ENCODE measurements at regions not wholly inside any gene's neighbourhood (a gene's known extent, or its start where the extent isn't known, plus 50 kb on each side); places are given as distances from the start of the nearest gene placed in this dataset.

DNA sequence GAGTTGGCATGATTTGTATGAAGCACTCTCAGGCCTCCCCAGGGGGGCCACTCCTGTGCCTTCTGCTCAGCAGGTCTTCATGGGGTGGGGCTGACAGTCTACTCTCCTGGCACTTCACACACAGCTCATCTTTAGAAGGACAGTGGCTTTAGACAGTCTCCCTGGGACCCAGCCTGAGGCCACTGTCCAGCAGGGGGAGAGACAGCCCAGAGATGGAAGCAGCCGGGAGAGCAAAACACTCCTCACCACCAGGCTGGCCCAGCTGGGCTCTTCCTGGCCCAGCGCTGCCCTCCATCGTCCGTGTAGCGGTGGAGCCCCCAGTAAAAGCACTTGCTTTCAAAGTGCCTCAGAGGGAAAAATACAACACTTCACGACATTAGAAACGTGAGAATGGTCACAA is 62.0 kb upstream of the CRHR1 start:
- Histone ChIP-seq H3K9me3 (replicated peaks; ENCODE audit: insufficient read depth, low read length) (no peaks in the 10 kb centered on the region), H3F3A (ENCODE audit: insufficient read depth, low read length) (no peaks in the 10 kb centered on the region; the same call in 1 of the 2 replicates), H3K36me3 (replicated peaks; ENCODE audit: insufficient read depth, low read length) (no peaks in the 10 kb centered on the region), H3K27ac (ENCODE audit: low read length) (no peak overlapping the region), H3K4me1 (ENCODE audit: low read length) (no peaks in the 10 kb centered on the region), H4K20me1 (ENCODE audit: insufficient read depth, low read length) (no peaks in the 10 kb centered on the region), H3K79me2 (ENCODE audit: low read length) (no peaks in the 10 kb centered on the region), H3K9me2 (replicated peaks; ENCODE audit: insufficient read depth, low read length) (no peaks in the 10 kb centered on the region), H3K9ac (ENCODE audit: low read length) (no peak overlapping the region), H3K4me3 (ENCODE audit: low read length) (no peak overlapping the region), H2AFZ (ENCODE audit: low read length) (no peak overlapping the region), H3K4me2 (ENCODE audit: low read depth, low read length) (no peak overlapping the region), H3K27me3 (replicated peaks; ENCODE audit: insufficient read depth, low read length) (peaks cover 24% of the 10 kb centered on the region)
- TF ChIP-seq EZH2phosphoT487 (IDR thresholded peaks at IDR 0.05; ENCODE audit: low read length) (no peak), EZH2 (optimal IDR thresholded peaks at IDR 0.05; ENCODE audit: low read depth, low read length) (no peak)
- TF ChIP-seq, protein P1, sequence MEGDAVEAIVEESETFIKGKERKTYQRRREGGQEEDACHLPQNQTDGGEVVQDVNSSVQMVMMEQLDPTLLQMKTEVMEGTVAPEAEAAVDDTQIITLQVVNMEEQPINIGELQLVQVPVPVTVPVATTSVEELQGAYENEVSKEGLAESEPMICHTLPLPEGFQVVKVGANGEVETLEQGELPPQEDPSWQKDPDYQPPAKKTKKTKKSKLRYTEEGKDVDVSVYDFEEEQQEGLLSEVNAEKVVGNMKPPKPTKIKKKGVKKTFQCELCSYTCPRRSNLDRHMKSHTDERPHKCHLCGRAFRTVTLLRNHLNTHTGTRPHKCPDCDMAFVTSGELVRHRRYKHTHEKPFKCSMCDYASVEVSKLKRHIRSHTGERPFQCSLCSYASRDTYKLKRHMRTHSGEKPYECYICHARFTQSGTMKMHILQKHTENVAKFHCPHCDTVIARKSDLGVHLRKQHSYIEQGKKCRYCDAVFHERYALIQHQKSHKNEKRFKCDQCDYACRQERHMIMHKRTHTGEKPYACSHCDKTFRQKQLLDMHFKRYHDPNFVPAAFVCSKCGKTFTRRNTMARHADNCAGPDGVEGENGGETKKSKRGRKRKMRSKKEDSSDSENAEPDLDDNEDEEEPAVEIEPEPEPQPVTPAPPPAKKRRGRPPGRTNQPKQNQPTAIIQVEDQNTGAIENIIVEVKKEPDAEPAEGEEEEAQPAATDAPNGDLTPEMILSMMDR (IDR thresholded peaks at IDR 0.05; ENCODE audit: low read length), result no peak
- no peak for DNase-seq

DNA sequence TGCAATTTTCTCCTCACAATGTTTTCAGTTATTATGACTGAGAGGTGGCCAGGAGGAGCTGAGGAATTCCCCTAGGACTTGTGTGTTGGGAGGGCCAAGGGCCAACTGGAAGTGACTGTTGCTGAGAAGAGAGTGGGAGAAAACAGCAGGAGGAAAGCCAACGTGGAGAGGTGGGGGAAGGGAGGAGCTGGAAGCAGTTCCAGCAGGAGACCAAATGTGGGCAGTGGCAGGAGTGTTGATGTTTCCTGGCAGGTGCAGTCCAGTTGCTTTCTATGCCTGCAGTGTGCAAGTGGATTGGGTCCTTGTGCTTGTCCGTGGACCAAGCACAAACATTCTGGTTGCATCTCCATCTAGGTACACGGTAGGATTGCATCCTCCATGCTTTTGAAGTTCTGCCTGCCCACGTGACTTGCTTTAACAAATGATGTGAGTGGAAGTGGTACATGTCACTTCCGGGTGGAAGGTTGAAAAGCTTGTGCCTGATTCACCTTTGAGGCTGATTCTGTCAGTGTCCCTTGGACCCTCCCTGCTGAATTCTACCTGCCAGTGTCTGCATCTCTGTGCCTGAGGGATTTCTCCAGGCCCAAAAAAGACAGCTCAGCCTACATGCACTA is 54.7 kb upstream of the CRHR1 start:
- Histone ChIP-seq H3K79me2 (ENCODE audit: low read length) (no peaks in the 10 kb centered on the region), H3K9me3 (replicated peaks; ENCODE audit: insufficient read depth, low read length) (no peaks in the 10 kb centered on the region), H2AFZ (ENCODE audit: low read length) (no peak overlapping the region), H3K27ac (ENCODE audit: low read length) (no peak overlapping the region), H3K36me3 (replicated peaks; ENCODE audit: insufficient read depth, low read length) (no peaks in the 10 kb centered on the region), H3K4me3 (ENCODE audit: low read length) (no peak overlapping the region), H3K9me2 (replicated peaks; ENCODE audit: insufficient read depth, low read length) (no peaks in the 10 kb centered on the region), H3K27me3 (replicated peaks; ENCODE audit: insufficient read depth, low read length) (peaks cover 34% of the 10 kb centered on the region), H3F3A (ENCODE audit: insufficient read depth, low read length) (no peaks in the 10 kb centered on the region), H3K4me2 (ENCODE audit: low read depth, low read length) (no peak overlapping the region), H3K4me1 (ENCODE audit: low read length) (no peaks in the 10 kb centered on the region), H3K9ac (ENCODE audit: low read length) (no peak overlapping the region), H4K20me1 (ENCODE audit: insufficient read depth, low read length) (no peaks in the 10 kb centered on the region)
- TF ChIP-seq, protein P1 (IDR thresholded peaks at IDR 0.05; ENCODE audit: low read length), result no peak
- TF ChIP-seq EZH2 (optimal IDR thresholded peaks at IDR 0.05; ENCODE audit: low read depth, low read length) (no peak), EZH2phosphoT487 (IDR thresholded peaks at IDR 0.05; ENCODE audit: low read length) (no peak)
- no peak for DNase-seq

DNA sequence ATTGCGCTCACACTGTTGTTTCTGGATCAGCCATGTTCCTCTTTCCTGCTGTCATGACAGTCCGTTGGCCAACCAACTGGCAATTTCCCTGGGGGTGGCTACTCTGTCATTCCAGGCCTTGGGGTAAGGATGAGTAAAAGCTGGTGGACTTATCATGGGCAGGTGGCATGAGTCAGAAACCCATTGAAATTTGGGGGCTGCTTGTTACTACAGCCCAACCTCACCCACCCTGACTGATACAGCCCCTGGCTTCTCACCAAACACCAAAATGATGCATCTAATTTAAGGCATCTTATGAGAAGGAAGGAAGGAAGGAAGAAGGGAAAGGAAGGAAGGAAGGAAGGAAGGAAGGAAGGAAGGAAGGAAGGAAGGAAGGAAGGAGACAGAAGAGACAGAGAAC is 53.9 kb upstream of the CRHR1 start:
- peaks cover 35% of the 10 kb centered on the region for H3K27me3 ChIP-seq (replicated peaks; ENCODE audit: insufficient read depth, low read length)
- H3K27ac ChIP-seq (ENCODE audit: low read length), result no peak overlapping the region
- no peaks in the 10 kb centered on the region for H3K9me3 ChIP-seq (replicated peaks; ENCODE audit: insufficient read depth, low read length)
- H3K4me1 ChIP-seq (ENCODE audit: low read length), result no peaks in the 10 kb centered on the region
- no peaks in the 10 kb centered on the region for H3K36me3 ChIP-seq (replicated peaks; ENCODE audit: insufficient read depth, low read length)
- no peak overlapping the region for H3K9ac ChIP-seq (ENCODE audit: low read length)
- no peaks in the 10 kb centered on the region for H3K9me2 ChIP-seq (replicated peaks; ENCODE audit: insufficient read depth, low read length)
- TF ChIP-seq EZH2phosphoT487 (IDR thresholded peaks at IDR 0.05; ENCODE audit: low read length), result no peak
- TF ChIP-seq, protein P1 (IDR thresholded peaks at IDR 0.05; ENCODE audit: low read length), result no peak
- TF ChIP-seq EZH2 (optimal IDR thresholded peaks at IDR 0.05; ENCODE audit: low read depth, low read length), result no peak
- H3K4me3 ChIP-seq (ENCODE audit: low read length), result no peak overlapping the region
- no peaks in the 10 kb centered on the region for H3K79me2 ChIP-seq (ENCODE audit: low read length)
- no peak for DNase-seq
- H4K20me1 ChIP-seq (ENCODE audit: insufficient read depth, low read length), result no peaks in the 10 kb centered on the region
- no peak overlapping the region for H2AFZ ChIP-seq (ENCODE audit: low read length)
- no peak overlapping the region for H3K4me2 ChIP-seq (ENCODE audit: low read depth, low read length)
- no peaks in the 10 kb centered on the region for H3F3A ChIP-seq (ENCODE audit: insufficient read depth, low read length)

Data from MM.1S (cell line).